H1 (cell line): ENCODE measurements at regions not wholly inside any gene's neighbourhood (a gene's known extent, or its start where the extent isn't known, plus 50 kb on each side); places are given as distances from the start of the nearest gene placed in this dataset.

Source experiments
- CTCF ChIA-PET: fragments of 300-600 bp; sonication (Branson Sonifier 250); formaldehyde crosslinking; loops from one replicate; lab custom pipeline; 2021; ENCODE audit not compliant: partially characterized antibody; lab: Charles Lee
- POLR2A ChIA-PET: fragments of 300-600 bp; sonication (Branson Sonifier 250); formaldehyde crosslinking; loops from one replicate; lab custom pipeline; 2021; ENCODE audit warnings: inconsistent platforms; ENCODE audit not compliant: partially characterized antibody; lab: Charles Lee
- DNase-seq, 2 experiments: peaks; one replicate each; pipeline versions ENCODE4 v3.0.0 to v3.0.0-alpha.2; 2010 to 2022; ENCODE audit warnings: low spot score in 2 of 2, low read depth in 1 of 2, mixed read lengths in 1 of 2
- FAIRE-seq: peaks from 2 replicates; lab custom pipeline; 2011; peaks lifted over from hg19 to GRCh38; lab: Jason Lieb, UNC
- H2AFZ ChIP-seq: 2 replicates; pipeline ENCODE4 v1.8.1; 2012; ENCODE audit warnings: low read length, inconsistent platforms
- H2AK5ac ChIP-seq: 2 replicates; pipeline ENCODE4 v1.6.1; 2013; ENCODE audit warnings: low read depth, low read length
- H2BK120ac ChIP-seq: replicated peaks from 2 replicates; pipeline ENCODE3; 2013; ENCODE audit warnings: low read depth, low read length, inconsistent platforms
- H2BK12ac ChIP-seq: 2 replicates; pipeline ENCODE4 v1.6.1; 2013; ENCODE audit warnings: low read depth, low read length
- H2BK15ac ChIP-seq: 2 replicates; pipeline ENCODE4 v1.6.1; 2013; ENCODE audit warnings: low read length
- H2BK20ac ChIP-seq: 2 replicates; pipeline ENCODE4 v1.6.1; 2013; ENCODE audit warnings: low read length
- H2BK5ac ChIP-seq: 2 replicates; pipeline ENCODE4 v1.6.1; 2013; ENCODE audit warnings: low read depth, low read length
- H3K14ac ChIP-seq: 2 replicates; pipeline ENCODE4 v1.6.1; 2013; ENCODE audit warnings: inconsistent platforms; ENCODE audit not compliant: insufficient read length
- H3K18ac ChIP-seq: 2 replicates; pipeline ENCODE4 v1.6.1; 2013; ENCODE audit warnings: low read length; ENCODE audit errors: extremely low read depth
- H3K23ac ChIP-seq: 2 replicates; pipeline ENCODE4 v1.6.1; 2013; ENCODE audit warnings: inconsistent platforms; ENCODE audit not compliant: insufficient read length
- H3K23me2 ChIP-seq: 2 replicates; pipeline ENCODE4 v1.6.1; 2013; ENCODE audit warnings: low read depth, low read length
- H3K27ac ChIP-seq: 2 replicates; pipeline ENCODE4 v1.6.1; 2011; ENCODE audit warnings: low read depth, low read length, inconsistent platforms
- H3K27me3 ChIP-seq, 4 experiments: replicated peaks in 1 of 4; 1 replicate in 1 of 4; 2 replicates in 3 of 4; pipeline versions ENCODE4 v1.6.1 to v1.8.1; 2011 to 2013; ENCODE audit warnings: low read length in 3 of 4, mild to moderate bottlenecking in 3 of 4, inconsistent platforms in 2 of 4, mixed read lengths in 2 of 4, moderate library complexity in 1 of 4; ENCODE audit not compliant: control insufficient read depth in 3 of 4, insufficient read depth in 3 of 4; ENCODE audit errors: extremely low read depth in 1 of 4
- H3K36me3 ChIP-seq, 4 experiments: 2 replicates each; pipeline versions ENCODE4 v1.6.1 to v1.8.1; 2011 to 2013; ENCODE audit warnings: mild to moderate bottlenecking in 4 of 4, low read length in 3 of 4, moderate library complexity in 2 of 4, control low read depth in 1 of 4, inconsistent platforms in 1 of 4; ENCODE audit not compliant: insufficient read depth in 4 of 4, control insufficient read depth in 2 of 4
- H3K4ac ChIP-seq: replicated peaks from 2 replicates; pipeline ENCODE3; 2013; ENCODE audit warnings: low read length, low read depth, mixed read lengths, inconsistent platforms; ENCODE audit not compliant: insufficient read length
- H3K4me1 ChIP-seq, 4 experiments: replicated peaks in 1 of 4; 1 replicate in 1 of 4; 2 replicates in 3 of 4; pipeline versions ENCODE4 v1.6.1 to v1.8.1; 2011 to 2013; ENCODE audit warnings: low read length in 3 of 4, inconsistent platforms in 2 of 4, mixed read lengths in 1 of 4; ENCODE audit not compliant: insufficient read depth in 4 of 4, control insufficient read depth in 3 of 4
- H3K4me2 ChIP-seq, 2 experiments: 2 replicates each; pipeline versions ENCODE4 v1.6.1 to v1.8.1; 2011 to 2013; ENCODE audit warnings: low read depth in 2 of 2, low read length in 2 of 2, control low read depth in 1 of 2, inconsistent platforms in 1 of 2, mild to moderate bottlenecking in 1 of 2; ENCODE audit not compliant: insufficient read depth in 1 of 2
- H3K4me3 ChIP-seq, 4 experiments: fragments of 200-600, 300-600 bp in 1 of 4; sonication (generic), shearing (Covaris generic), sonication (Bioruptor Twin) in 1 of 4; 2 replicates each; pipeline versions ENCODE4 v1.5.1 to v1.8.1; 2011 to 2016; ENCODE audit warnings: low read length in 4 of 4, low read depth in 3 of 4, control low read depth in 2 of 4, inconsistent platforms in 2 of 4, mild to moderate bottlenecking in 2 of 4, mixed read lengths in 1 of 4, moderate library complexity in 1 of 4; ENCODE audit not compliant: insufficient read depth in 2 of 4; ENCODE audit errors: extremely low read depth in 1 of 4
- H3K56ac ChIP-seq: replicated peaks from 2 replicates; pipeline ENCODE3; 2013; ENCODE audit warnings: low read depth, mild to moderate bottlenecking, mixed read lengths, low read length, inconsistent platforms; ENCODE audit not compliant: insufficient read length
- H3K79me1 ChIP-seq: 2 replicates; pipeline ENCODE4 v1.6.1; 2013; ENCODE audit warnings: low read depth, low read length, control low read depth
- H3K79me2 ChIP-seq, 2 experiments: 2 replicates each; pipeline versions ENCODE4 v1.6.1 to v1.8.1; 2012 to 2013; ENCODE audit warnings: low read length in 2 of 2, mild to moderate bottlenecking in 2 of 2, inconsistent platforms in 1 of 2; ENCODE audit not compliant: insufficient read depth in 2 of 2, control insufficient read depth in 1 of 2
- H3K9ac ChIP-seq, 4 experiments: replicated peaks in 1 of 4; 1 replicate in 1 of 4; 2 replicates in 3 of 4; pipeline versions ENCODE4 v1.6.1 to v1.8.1; 2011 to 2013; ENCODE audit warnings: low read depth in 3 of 4, low read length in 3 of 4, control low read depth in 2 of 4, mild to moderate bottlenecking in 2 of 4, moderate library complexity in 2 of 4, inconsistent platforms in 1 of 4; ENCODE audit errors: extremely low read depth in 1 of 4
- H3K9me3 ChIP-seq, 2 experiments: 2 replicates each; pipeline versions ENCODE4 v1.6.1 to v1.8.1; 2012 to 2013; ENCODE audit warnings: mild to moderate bottlenecking in 2 of 2, moderate library complexity in 2 of 2, control low read depth in 1 of 2, inconsistent platforms in 1 of 2, low read depth in 1 of 2, low read length in 1 of 2, mixed read lengths in 1 of 2; ENCODE audit not compliant: insufficient read depth in 2 of 2
- H4K20me1 ChIP-seq, 2 experiments: replicated peaks in 1 of 2; 2 replicates each; pipeline versions ENCODE3 to v1.8.1; 2011 to 2013; ENCODE audit warnings: inconsistent platforms in 2 of 2, low read length in 2 of 2, mild to moderate bottlenecking in 1 of 2; ENCODE audit not compliant: insufficient read depth in 2 of 2, control insufficient read depth in 1 of 2
- H4K5ac ChIP-seq: 2 replicates; pipeline ENCODE4 v1.6.1; 2013; ENCODE audit warnings: low read length, low read depth, mixed read lengths, inconsistent platforms; ENCODE audit not compliant: insufficient read length
- H4K8ac ChIP-seq: 2 replicates; pipeline ENCODE4 v1.8.0; 2013; ENCODE audit warnings: mild to moderate bottlenecking, moderate library complexity, low read length, inconsistent platforms; ENCODE audit not compliant: insufficient read depth; ENCODE audit errors: extremely low read depth
- H4K91ac ChIP-seq: replicated peaks from 2 replicates; pipeline ENCODE3; 2013; ENCODE audit warnings: low read length, mixed read lengths, inconsistent platforms; ENCODE audit not compliant: insufficient read length
- ATF3 ChIP-seq: IDR thresholded peaks from 2 replicates; pipeline ENCODE4 v1.6.1; 2011; ENCODE audit warnings: low read depth, mild to moderate bottlenecking, low read length; ENCODE audit not compliant: insufficient read depth
- CBX5 ChIP-seq: fragments of 300-800, 300-1000 bp; sonication (generic); IDR thresholded peaks from 2 replicates; pipeline ENCODE4 v1.7.1; 2016; ENCODE audit warnings: antibody characterized with exemption, low read length, low read depth
- CEBPB ChIP-seq: IDR thresholded peaks from 2 replicates; pipeline ENCODE4 v1.6.1; 2012; ENCODE audit warnings: low read depth, low read length
- EP300 ChIP-seq, 2 experiments: IDR thresholded peaks; 1 replicate in 1 of 2; 2 replicates in 1 of 2; pipeline ENCODE4 v1.6.1; 2011 to 2012; ENCODE audit warnings: low read depth in 2 of 2, low read length in 2 of 2, mild to moderate bottlenecking in 2 of 2, borderline replicate concordance in 1 of 2, inconsistent platforms in 1 of 2, moderate library complexity in 1 of 2
- EZH2 ChIP-seq: fragments of 200-600 bp; sonication (generic); IDR thresholded peaks from 2 replicates; pipeline ENCODE4 v1.7.1; 2012; ENCODE audit warnings: low read depth, mild to moderate bottlenecking, moderate library complexity, low read length, inconsistent platforms; ENCODE audit not compliant: severe bottlenecking
- FOSL1 ChIP-seq: IDR thresholded peaks from 2 replicates; pipeline ENCODE4 v1.6.1; 2011; ENCODE audit warnings: mild to moderate bottlenecking, low read depth, low read length, moderate library complexity; ENCODE audit not compliant: insufficient read depth
- KDM4A ChIP-seq: IDR thresholded peaks from one replicate; pipeline ENCODE4 v1.7.1; 2012; ENCODE audit warnings: low read depth, mild to moderate bottlenecking, moderate library complexity, low read length, inconsistent platforms; ENCODE audit not compliant: severe bottlenecking
- KDM5A ChIP-seq: fragments of 200-600 bp; IDR thresholded peaks from 2 replicates; pipeline ENCODE4 v1.7.1; 2012; ENCODE audit warnings: mild to moderate bottlenecking, low read length, inconsistent platforms, mixed read lengths
- POU5F1 ChIP-seq: IDR thresholded peaks from 2 replicates; pipeline ENCODE4 v1.6.1; 2011; ENCODE audit warnings: low read depth, mild to moderate bottlenecking, low read length, moderate library complexity
- SAP30 ChIP-seq: fragments of 300-600 bp; sonication (generic); IDR thresholded peaks from 2 replicates; pipeline ENCODE4 v1.7.1; 2012; ENCODE audit warnings: low read length, moderate library complexity, mild to moderate bottlenecking, inconsistent platforms; ENCODE audit not compliant: insufficient read depth, insufficient replicate concordance
- TBP ChIP-seq: IDR thresholded peaks from 2 replicates; pipeline ENCODE4 v1.6.1; 2011; ENCODE audit warnings: low read depth, low read length, improper control_type of control experiment
- YY1 ChIP-seq: IDR thresholded peaks from 2 replicates; pipeline ENCODE4 v1.6.1; 2011; ENCODE audit warnings: low read depth, mild to moderate bottlenecking, low read length
- WGBS, 2 experiments: shearing (Covaris generic) in 1 of 2; methylation state at CpG; one replicate each; pipeline versions ENCODE4 v1.1.6 to v1.1.7; 2013 to 2015; ENCODE audit warnings: low lambda C conversion rate in 2 of 2, mixed read lengths in 2 of 2, inconsistent platforms in 1 of 2, low coverage in 1 of 2, missing lambda C conversion rate in 1 of 2; ENCODE audit not compliant: insufficient replicate concordance in 2 of 2, insufficient coverage in 1 of 2, insufficient read length in 1 of 2; ENCODE audit errors: extremely low coverage in 1 of 2, missing lambda C conversion rate in 1 of 2; 5-methylcytosine and 5-hydroxymethylcytosine counted together

DNA sequence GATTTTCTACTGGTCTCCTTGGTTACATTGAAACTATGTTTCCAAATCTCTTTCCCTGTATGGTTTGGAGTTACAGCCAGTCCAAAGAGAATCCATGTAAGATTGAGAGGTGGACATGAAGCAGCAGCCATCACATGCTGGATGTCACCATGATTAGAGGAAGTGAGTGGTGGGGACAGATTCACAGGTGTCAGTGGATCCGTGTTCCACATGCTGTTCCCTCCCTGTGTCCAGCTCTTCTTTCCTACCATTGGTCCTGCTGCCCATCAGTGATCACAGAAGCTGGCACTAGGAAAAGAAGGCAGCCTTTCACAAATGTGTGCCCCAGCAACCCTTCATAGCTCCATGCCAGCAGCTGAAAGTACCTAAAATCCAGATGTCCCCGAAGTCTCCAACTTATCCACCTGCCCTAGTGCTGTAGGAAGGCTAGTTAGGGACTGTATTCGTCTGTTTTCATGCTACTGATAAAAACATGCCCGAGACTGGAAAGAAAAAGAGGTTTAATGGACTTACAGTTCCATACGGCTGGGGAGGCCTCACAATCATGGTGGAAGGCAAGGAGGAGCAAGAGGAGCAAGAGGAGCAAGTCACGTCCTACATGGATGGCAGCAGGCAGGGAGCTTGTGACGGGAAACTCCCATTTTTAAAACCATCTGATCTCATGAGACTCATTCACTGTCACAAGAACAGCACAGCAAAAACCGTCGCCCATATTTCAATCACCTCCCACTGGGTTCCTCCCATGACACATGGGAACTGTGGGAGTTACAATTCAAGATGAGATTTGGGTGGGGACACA lies 207.5 kb downstream of the INSIG2 start:
- Histone ChIP-seq H3K9me3 (no peaks in the 10 kb centered on the region), H3K27ac (no peak overlapping the region), H2AFZ (no peak overlapping the region), H3K27me3 (no peaks in the 10 kb centered on the region), H3K4me2 (no peak overlapping the region), H3K14ac (no peak overlapping the region), H2BK120ac (no peak overlapping the region), H3K36me3 (no peaks in the 10 kb centered on the region), H2BK20ac (no peak overlapping the region), H3K23ac (no peak overlapping the region), H2BK12ac (no peak overlapping the region), H2BK5ac (no peak overlapping the region), H2AK5ac (peak overlapping the region; percentile 77; the same call in 1 of the 2 replicates), H4K5ac (no peak overlapping the region), H3K4me1 (peaks cover 0 to 3% (median 0%) of the 10 kb centered on the region in 4 experiments; a peak in 1 of 7 replicates), H3K4me3 (no peak overlapping the region), H3K9ac (no peak overlapping the region), H3K4ac (no peak overlapping the region), H4K91ac (no peak overlapping the region), H3K18ac (no peak overlapping the region), H4K8ac (no peak overlapping the region), H3K56ac (no peak overlapping the region), H3K79me2 (no peaks in the 10 kb centered on the region), H3K23me2 (0 out of 2 replicates have a peak, but pooled peaks cover 2% of the 10 kb centered on the region), H2BK15ac (no peak overlapping the region), H4K20me1 (no peaks in the 10 kb centered on the region), H3K79me1 (no peaks in the 10 kb centered on the region)
- ChIA-PET CTCF (interaction anchor here (0.6 to 0.9 kb wide), 2 partner anchors 18 to 504 kb away, joined by 3 to 4 read pairs; no protein-coding TSS in a partner anchor), POLR2A (interaction anchor here (1.2 kb wide), 1 partner anchor 24 kb away, joined by 5 read pairs; no protein-coding TSS in a partner anchor)
- TF ChIP-seq SAP30: no peak
- no peak for TF ChIP-seq FOSL1
- no peak for TF ChIP-seq KDM4A
- no peak for TF ChIP-seq EP300 (IDR thresholded peaks at IDR 0.05; ENCODE audit: borderline replicate concordance in 1 of 2, low read depth in 2 of 2, low read length in 2 of 2)
- TF ChIP-seq POU5F1: no peak
- TF ChIP-seq EZH2: no peak
- TF ChIP-seq TBP: no peak
- no peak for TF ChIP-seq CEBPB
- no peak for TF ChIP-seq CBX5
- TF ChIP-seq ATF3: no peak
- TF ChIP-seq KDM5A: no peak
- no peak for TF ChIP-seq YY1
- DNase-seq (no peak), FAIRE-seq (no peak)
- WGBS, 2 experiments: 90% methylated on average over 9 of the region's 9 CpGs; no CpG with 5 or more reads in 1 of the 2 experiments
